PC-3 (cell line): ENCODE measurements at regions not wholly inside any gene's neighbourhood (a gene's known extent, or its start where the extent isn't known, plus 50 kb on each side); places are given as distances from the start of the nearest gene placed in this dataset.

Experiments used
- ATAC-seq: fragments of 200-7000 bp; cut with Tn5 transposase; 2 replicates; pipeline ENCODE4 v1.9.1; 2020; ENCODE audit warnings: mild to moderate bottlenecking, moderate library complexity
- BruUV-seq: library from RNA; stranded (reverse); fragments of 400-500 nt; replicated peaks from 2 replicates; lab custom pipeline; 2021; lab: Mats Ljungman, UMichigan
- CTCF ChIA-PET: fragments of 300-600 bp; sonication (Branson Sonifier 250); formaldehyde crosslinking; loops from one replicate; lab custom pipeline; 2022; ENCODE audit warnings: antibody characterized with exemption; lab: Charles Lee
- POLR2A ChIA-PET: fragments of 300-600 bp; sonication (Branson Sonifier 250); formaldehyde crosslinking; loops from one replicate; lab custom pipeline; 2022; ENCODE audit warnings: antibody characterized with exemption; ENCODE audit not compliant: unreplicated experiment; lab: Charles Lee
- DNase-seq: peaks from one replicate; pipeline ENCODE4 v3.0.0-alpha.2; 2015
- H2AFZ ChIP-seq: fragments of 300-600 bp; sonication (generic); 2 replicates; pipeline ENCODE4 v1.6.0; 2016; ENCODE audit warnings: antibody characterized with exemption, low read length
- H3F3A ChIP-seq: fragments of 300-600 bp; sonication (generic); one replicate; pipeline ENCODE4 v1.6.0; 2017; ENCODE audit warnings: antibody characterized with exemption, low read length, control low read depth, mild to moderate bottlenecking; ENCODE audit not compliant: unreplicated experiment
- H3K27ac ChIP-seq: fragments of 300-600 bp; sonication (generic); 2 replicates; pipeline ENCODE4 v1.5.1; 2016; ENCODE audit warnings: mild to moderate bottlenecking, low read length
- H3K27me3 ChIP-seq: fragments of 300-600 bp; sonication (generic); 2 replicates; pipeline ENCODE4 v1.6.1; 2016; ENCODE audit warnings: low read length, mixed read lengths
- H3K36me3 ChIP-seq: fragments of 300-600 bp; sonication (generic); 2 replicates; pipeline ENCODE4 v1.6.1; 2016; ENCODE audit warnings: low read depth, mixed run types, low read length, mixed read lengths
- H3K4me1 ChIP-seq: fragments of 300-600 bp; sonication (generic); 2 replicates; pipeline ENCODE4 v1.5.1; 2016; ENCODE audit warnings: low read length; ENCODE audit not compliant: insufficient read depth
- H3K4me2 ChIP-seq: fragments of 300-600 bp; sonication (generic); 2 replicates; pipeline ENCODE4 v1.6.0; 2016; ENCODE audit warnings: low read length
- H3K4me3 ChIP-seq: fragments of 300-600 bp; sonication (generic); 2 replicates; pipeline ENCODE4 v1.5.1; 2016; ENCODE audit warnings: mild to moderate bottlenecking, low read length, mixed read lengths
- H3K79me2 ChIP-seq: fragments of 300-600 bp; sonication (generic); 2 replicates; pipeline ENCODE4 v1.6.1; 2017; ENCODE audit warnings: low read length, mixed read lengths
- H3K9ac ChIP-seq: fragments of 300-600 bp; sonication (generic); 2 replicates; pipeline ENCODE4 v1.6.0; 2016; ENCODE audit warnings: mild to moderate bottlenecking, low read length
- H3K9me2 ChIP-seq: fragments of 300-600 bp; sonication (generic); replicated peaks from 2 replicates; pipeline ENCODE4 v1.6.1; 2016; ENCODE audit warnings: mixed run types, low read length, mixed read lengths
- H3K9me3 ChIP-seq: fragments of 300-600 bp; sonication (generic); 2 replicates; pipeline ENCODE4 v1.6.1; 2016; ENCODE audit warnings: low read length, mixed read lengths
- H4K20me1 ChIP-seq: fragments of 300-600 bp; sonication (generic); 2 replicates; pipeline ENCODE4 v1.6.1; 2016; ENCODE audit warnings: low read length, mixed read lengths
- CTCF ChIP-seq: fragments of 300-600 bp; sonication (generic); conservative IDR thresholded peaks from 2 replicates; pipeline ENCODE4 v1.5.1; 2017; ENCODE audit warnings: antibody characterized with exemption, low read depth, mild to moderate bottlenecking, low read length
- EZH2 ChIP-seq: fragments of 300-600 bp; sonication (generic); IDR thresholded peaks from one replicate; pipeline ENCODE4 v1.6.1; 2017; ENCODE audit warnings: antibody characterized with exemption, mild to moderate bottlenecking, low read length; ENCODE audit not compliant: unreplicated experiment
- EZH2phosphoT487 ChIP-seq: fragments of 300-600 bp; sonication (generic); IDR thresholded peaks from 2 replicates; pipeline ENCODE4 v1.6.1; 2018; ENCODE audit warnings: mild to moderate bottlenecking, antibody characterized with exemption, low read length, borderline replicate concordance
- intact Hi-C: fragments of 100-400 bp; cut with micrococcal nuclease; formaldehyde crosslinking; loops from 2 replicates; pipeline ENCODE4 v1.9.0; 2023

- no peaks in the 10 kb centered on the region for H3K79me2 ChIP-seq
- no peaks in the 10 kb centered on the region for H3F3A ChIP-seq
- no peak for ATAC-seq
- intact Hi-C loops, result no loop called here
- H3K9me3 ChIP-seq, result no peaks in the 10 kb centered on the region
- H3K9ac ChIP-seq, result no peak overlapping the region
- CTCF ChIA-PET, result interaction anchor here (0.5 kb wide), 1 partner anchor 35 kb away, joined by 7 read pairs; no protein-coding TSS in a partner anchor
- no peak for DNase-seq
- no peak overlapping the region for H3K27ac ChIP-seq
- no peak overlapping the region for H2AFZ ChIP-seq
- H3K9me2 ChIP-seq, result no peaks in the 10 kb centered on the region
- POLR2A ChIA-PET, result no interaction called here
- no TSS peak for BruUV-seq
- no peaks in the 10 kb centered on the region for H3K36me3 ChIP-seq
- no peaks in the 10 kb centered on the region for H4K20me1 ChIP-seq
- TF ChIP-seq CTCF, result no peak
- no peak for TF ChIP-seq EZH2phosphoT487
- TF ChIP-seq EZH2, result no peak
- no peaks in the 10 kb centered on the region for H3K4me1 ChIP-seq
- H3K4me2 ChIP-seq, result no peak overlapping the region
- H3K27me3 ChIP-seq, result no peaks in the 10 kb centered on the region
- no peak overlapping the region for H3K4me3 ChIP-seq
These were observed 276.7 kb upstream of the ADRA1B start for GRCh38 chr5:159639590-159639989.

- Histone ChIP-seq H3K4me2 (no peak overlapping the region), H3F3A (no peaks in the 10 kb centered on the region), H3K36me3 (no peaks in the 10 kb centered on the region), H3K27me3 (no peaks in the 10 kb centered on the region), H3K27ac (no peak overlapping the region), H3K9me2 (no peaks in the 10 kb centered on the region), H3K79me2 (no peaks in the 10 kb centered on the region), H3K9me3 (no peaks in the 10 kb centered on the region), H3K9ac (no peak overlapping the region), H4K20me1 (no peaks in the 10 kb centered on the region), H3K4me1 (no peaks in the 10 kb centered on the region), H3K4me3 (no peak overlapping the region), H2AFZ (no peak overlapping the region)
- DNase-seq (no peak), ATAC-seq (no peak)
- BruUV-seq, result no TSS peak
- ChIA-PET POLR2A (no interaction called here), CTCF (no interaction called here)
- TF ChIP-seq EZH2phosphoT487 (no peak), CTCF (no peak), EZH2 (no peak)
- intact Hi-C loops, result no loop called here
These were observed 275.8 kb upstream of the ADRA1B start for GRCh38 chr5:159640446-159640845.

- H2AFZ ChIP-seq, result no peak overlapping the region
- H3K27ac ChIP-seq, result no peak overlapping the region
- H3K9me2 ChIP-seq, result no peaks in the 10 kb centered on the region
- DNase-seq, result no peak
- H3K4me2 ChIP-seq, result no peak overlapping the region
- no peak overlapping the region for H3K9ac ChIP-seq
- ChIA-PET CTCF (no interaction called here), POLR2A (no interaction called here)
- intact Hi-C loops, result no loop called here
- no peak overlapping the region for H3K4me3 ChIP-seq
- H3F3A ChIP-seq, result no peaks in the 10 kb centered on the region
- no peaks in the 10 kb centered on the region for H3K36me3 ChIP-seq
- H3K79me2 ChIP-seq, result no peaks in the 10 kb centered on the region
- no peak for ATAC-seq
- TF ChIP-seq CTCF (no peak), EZH2phosphoT487 (no peak), EZH2 (no peak)
- H3K9me3 ChIP-seq, result no peaks in the 10 kb centered on the region
- no peaks in the 10 kb centered on the region for H3K4me1 ChIP-seq
- H4K20me1 ChIP-seq, result no peaks in the 10 kb centered on the region
- BruUV-seq, result no TSS peak
- no peaks in the 10 kb centered on the region for H3K27me3 ChIP-seq
These were observed 275.4 kb upstream of the ADRA1B start for GRCh38 chr5:159640921-159641320.
